Mesendoderm (in vitro differentiated cells): ENCODE measurements at regions not wholly inside any gene's neighbourhood (a gene's known extent, or its start where the extent isn't known, plus 50 kb on each side); places are given as distances from the start of the nearest gene placed in this dataset.
"Not testable (repeated sequence)": the region's sequence is repeated elsewhere in the genome, so short reads cannot be mapped to it uniquely, and the experiment has no call there.

Experiments
- DNase-seq: peaks from one replicate; pipeline ENCODE4 v3.0.0; 2013
- H2AK5ac ChIP-seq: 2 replicates; pipeline ENCODE4 v1.6.1; 2013; ENCODE audit warnings: low read length, inconsistent platforms
- H2BK120ac ChIP-seq: 2 replicates; pipeline ENCODE4 v1.6.1; 2013; ENCODE audit warnings: low read depth, mild to moderate bottlenecking, low read length, moderate library complexity, mixed read lengths
- H2BK15ac ChIP-seq: replicated peaks from 2 replicates; pipeline ENCODE4 v1.6.1; 2013; ENCODE audit warnings: low read depth, mild to moderate bottlenecking, moderate library complexity
- H2BK5ac ChIP-seq: 2 replicates; pipeline ENCODE4 v1.6.1; 2013; ENCODE audit warnings: low read length, inconsistent platforms
- H3K18ac ChIP-seq: 2 replicates; pipeline ENCODE4 v1.6.1; 2013; ENCODE audit warnings: mild to moderate bottlenecking, low read length, mixed read lengths
- H3K23ac ChIP-seq: one replicate; pipeline ENCODE4 v1.6.1; 2013; ENCODE audit warnings: low read length
- H3K27ac ChIP-seq: 2 replicates; pipeline ENCODE4 v1.5.1; 2013; ENCODE audit warnings: low read depth, mild to moderate bottlenecking, inconsistent platforms, low read length, moderate library complexity
- H3K27me3 ChIP-seq: 2 replicates; pipeline ENCODE4 v1.6.1; 2013; ENCODE audit warnings: low read length, control low read depth, mild to moderate bottlenecking, inconsistent platforms; ENCODE audit not compliant: insufficient read depth, poor library complexity
- H3K36me3 ChIP-seq: 2 replicates; pipeline ENCODE4 v1.6.1; 2013; ENCODE audit warnings: low read length, inconsistent platforms; ENCODE audit not compliant: control insufficient read depth, insufficient read depth
- H3K4ac ChIP-seq: one replicate; pipeline ENCODE4 v1.6.1; 2013; ENCODE audit warnings: low read depth, mild to moderate bottlenecking, low read length, moderate library complexity
- H3K4me1 ChIP-seq: 2 replicates; pipeline ENCODE4 v1.6.1; 2013; ENCODE audit warnings: low read depth, low read length, inconsistent platforms; ENCODE audit not compliant: control insufficient read depth
- H3K4me2 ChIP-seq: 2 replicates; pipeline ENCODE4 v1.6.1; 2013; ENCODE audit warnings: low read length
- H3K4me3 ChIP-seq: 2 replicates; pipeline ENCODE4 v1.5.1; 2013; ENCODE audit warnings: mild to moderate bottlenecking, low read length
- H3K56ac ChIP-seq: one replicate; pipeline ENCODE4 v1.6.1; 2013; ENCODE audit warnings: low read length
- H3K79me1 ChIP-seq: 2 replicates; pipeline ENCODE4 v1.6.1; 2013; ENCODE audit warnings: low read length, inconsistent platforms
- H3K79me2 ChIP-seq: 2 replicates; pipeline ENCODE4 v1.6.1; 2013; ENCODE audit warnings: mild to moderate bottlenecking, low read length; ENCODE audit not compliant: control insufficient read depth, insufficient read depth
- H3K9ac ChIP-seq: 2 replicates; pipeline ENCODE4 v1.6.1; 2013; ENCODE audit warnings: low read length, inconsistent platforms
- H4K5ac ChIP-seq: one replicate; pipeline ENCODE4 v1.6.1; 2013; ENCODE audit warnings: low read length
- H4K8ac ChIP-seq: one replicate; pipeline ENCODE4 v1.6.1; 2013; ENCODE audit warnings: low read depth, mild to moderate bottlenecking, control low read depth, low read length, moderate library complexity
- WGBS: extraction: QIAGEN DNeasy Blood & Tissue Kit; methylation state at CpG from one replicate; pipeline ENCODE4 v1.1.7; 2013; ENCODE audit warnings: low lambda C conversion rate, missing lambda C conversion rate; ENCODE audit not compliant: insufficient coverage; ENCODE audit errors: extremely low coverage; 5-methylcytosine and 5-hydroxymethylcytosine counted together

- not testable (repeated sequence) for H3K23ac ChIP-seq, H3K36me3 ChIP-seq, H3K4ac ChIP-seq, H3K4me3 ChIP-seq, H3K56ac ChIP-seq, H4K8ac ChIP-seq, H2BK5ac ChIP-seq, H3K79me1 ChIP-seq, H3K18ac ChIP-seq, H3K4me1 ChIP-seq, H3K9ac ChIP-seq, H2AK5ac ChIP-seq, H3K27me3 ChIP-seq, H3K4me2 ChIP-seq, H4K5ac ChIP-seq, H3K79me2 ChIP-seq, H2BK120ac ChIP-seq, DNase-seq, H2BK15ac ChIP-seq, H3K27ac ChIP-seq
- no CpG with 5 or more reads among the region's 52 CpGs for WGBS
Measured at GRCh38 chr9:63814970-63815669, 1469.9 kb downstream of the FOXD4L5 start.

GRCh38 chr9:63813391-63814021 is 1471.5 kb downstream of the FOXD4L5 start:
- H2BK5ac ChIP-seq, H3K4ac ChIP-seq, H2BK120ac ChIP-seq, H2AK5ac ChIP-seq, H3K4me2 ChIP-seq, H3K27me3 ChIP-seq, H3K18ac ChIP-seq, H3K4me3 ChIP-seq, H3K79me2 ChIP-seq, H2BK15ac ChIP-seq, H3K27ac ChIP-seq, H3K9ac ChIP-seq, H4K8ac ChIP-seq, H3K36me3 ChIP-seq, H3K23ac ChIP-seq, H3K79me1 ChIP-seq, H3K4me1 ChIP-seq, DNase-seq, H4K5ac ChIP-seq: not testable (repeated sequence)
- peak overlapping the region; percentile 64 for H3K56ac ChIP-seq
- WGBS, result no CpG with 5 or more reads among the region's 39 CpGs

- not testable (repeated sequence) for H3K56ac ChIP-seq, H2BK5ac ChIP-seq, H2BK120ac ChIP-seq, H3K4ac ChIP-seq, H3K4me2 ChIP-seq, H3K23ac ChIP-seq, H3K79me1 ChIP-seq, H3K4me3 ChIP-seq, H2AK5ac ChIP-seq, H3K4me1 ChIP-seq, H3K79me2 ChIP-seq, H3K27ac ChIP-seq, H3K27me3 ChIP-seq, H4K5ac ChIP-seq, H3K18ac ChIP-seq, H2BK15ac ChIP-seq, DNase-seq, H3K36me3 ChIP-seq, H4K8ac ChIP-seq, H3K9ac ChIP-seq
- no CpG with 5 or more reads among the region's 34 CpGs for WGBS
Measured at GRCh38 chr9:63812822-63813221, 1472.2 kb downstream of the FOXD4L5 start.

GRCh38 chr9:63804205-63804604 is 1480.8 kb downstream of the FOXD4L5 start:
- H4K5ac ChIP-seq, H3K4me2 ChIP-seq, H3K27ac ChIP-seq, H3K79me1 ChIP-seq, H3K4ac ChIP-seq, H3K18ac ChIP-seq, H3K9ac ChIP-seq, DNase-seq, H2BK5ac ChIP-seq, H3K56ac ChIP-seq, H2AK5ac ChIP-seq, H3K36me3 ChIP-seq, H3K23ac ChIP-seq, H3K4me3 ChIP-seq, H3K4me1 ChIP-seq, H4K8ac ChIP-seq, H2BK15ac ChIP-seq, H2BK120ac ChIP-seq, H3K27me3 ChIP-seq, H3K79me2 ChIP-seq: not testable (repeated sequence)
- no CpG with 5 or more reads among the region's 5 CpGs for WGBS

DNA sequence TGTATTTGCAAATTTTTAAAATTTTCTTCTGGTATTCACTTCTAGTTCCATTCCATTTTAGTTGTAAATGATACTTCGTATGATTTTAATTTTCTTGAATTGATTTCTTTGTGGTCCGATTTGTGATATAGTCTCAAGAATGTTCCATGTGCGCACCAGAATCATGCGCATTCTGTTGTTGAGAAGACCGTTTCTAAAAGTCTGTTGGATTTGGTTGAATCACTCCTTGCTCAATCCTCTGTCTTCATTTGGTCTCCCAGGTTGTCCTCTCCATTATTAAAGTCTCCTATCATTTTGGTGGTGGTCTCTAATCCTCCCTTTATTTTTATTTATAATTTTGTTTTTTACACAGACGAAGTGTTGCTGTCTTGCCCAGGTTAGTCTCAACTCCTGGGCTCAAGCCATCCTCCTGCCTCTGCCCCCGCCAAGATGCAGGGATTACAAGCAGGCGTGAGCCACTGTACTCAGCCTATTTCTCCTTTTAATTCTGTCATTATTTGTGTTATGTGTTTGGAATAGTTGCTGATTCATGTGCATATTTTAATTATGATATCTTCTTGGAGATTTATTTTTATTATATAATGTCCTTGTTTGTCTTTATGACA is 1490.8 kb downstream of the FOXD4L5 start:
- H3K18ac ChIP-seq, H3K23ac ChIP-seq, H2BK15ac ChIP-seq, H3K56ac ChIP-seq, H3K9ac ChIP-seq, H4K8ac ChIP-seq, H3K27ac ChIP-seq, H2AK5ac ChIP-seq, H4K5ac ChIP-seq, H3K79me1 ChIP-seq, H3K79me2 ChIP-seq, H3K36me3 ChIP-seq, H2BK5ac ChIP-seq, H3K4me1 ChIP-seq, H2BK120ac ChIP-seq, H3K4me3 ChIP-seq, H3K4ac ChIP-seq, H3K4me2 ChIP-seq, DNase-seq, H3K27me3 ChIP-seq: not testable (repeated sequence)
- WGBS, result no CpG with 5 or more reads among the region's 8 CpGs
